Astrocyte of the spinal cord (primary cell): ENCODE measurements at regions not wholly inside any gene's neighbourhood (a gene's known extent, or its start where the extent isn't known, plus 50 kb on each side); places are given as distances from the start of the nearest gene placed in this dataset.

Experiments
- DNase-seq: peaks from one replicate; pipeline ENCODE4 v3.0.0; 2011; ENCODE audit warnings: low read depth, low spot score
- H3K4me3 ChIP-seq: 2 replicates; pipeline ENCODE4 v1.5.1; 2011; ENCODE audit warnings: low read depth, mild to moderate bottlenecking, low read length, moderate library complexity
- in situ Hi-C: cut with HindIII; loops from 2 replicates; pipeline ENCODE4 v1.10.0; 2017; ENCODE audit warnings: low sequenced_read_pairs
- TF ChIP-seq, protein P1 (sequence below): IDR thresholded peaks from 2 replicates; pipeline ENCODE4 v1.5.1; 2012; ENCODE audit warnings: low read depth, mild to moderate bottlenecking, low read length, inconsistent platforms

DNA sequence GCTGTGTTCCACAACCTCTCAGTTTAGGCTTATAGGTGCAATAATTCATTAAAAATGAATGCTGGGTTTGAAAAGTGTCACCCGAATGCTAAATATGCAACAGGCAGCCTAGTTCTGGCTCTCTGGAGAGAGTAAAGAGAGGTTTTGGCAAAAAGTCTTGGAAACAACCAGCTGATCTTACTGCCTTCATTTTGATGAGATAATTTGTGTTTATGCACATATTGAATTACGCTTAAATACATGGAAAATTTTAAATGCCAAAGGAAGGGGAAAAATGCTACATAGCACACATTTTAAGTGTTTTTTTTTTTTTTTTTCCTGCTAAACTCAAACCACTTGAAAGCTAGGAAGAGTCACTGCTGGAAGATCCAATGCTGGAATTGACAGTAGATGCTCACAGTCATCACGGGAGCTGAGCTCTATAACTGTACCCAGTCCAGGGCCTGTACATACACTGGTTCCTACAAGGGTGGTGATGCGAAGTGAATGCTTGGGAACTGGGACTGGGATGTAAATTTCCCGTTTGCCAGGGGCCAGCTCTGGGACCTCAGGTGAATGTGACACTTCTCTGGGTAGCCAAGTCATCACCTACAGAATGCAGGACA lies 151.5 kb downstream of the PFKFB3 start:
- in situ Hi-C loops: no loop called here
- TF ChIP-seq, protein P1, sequence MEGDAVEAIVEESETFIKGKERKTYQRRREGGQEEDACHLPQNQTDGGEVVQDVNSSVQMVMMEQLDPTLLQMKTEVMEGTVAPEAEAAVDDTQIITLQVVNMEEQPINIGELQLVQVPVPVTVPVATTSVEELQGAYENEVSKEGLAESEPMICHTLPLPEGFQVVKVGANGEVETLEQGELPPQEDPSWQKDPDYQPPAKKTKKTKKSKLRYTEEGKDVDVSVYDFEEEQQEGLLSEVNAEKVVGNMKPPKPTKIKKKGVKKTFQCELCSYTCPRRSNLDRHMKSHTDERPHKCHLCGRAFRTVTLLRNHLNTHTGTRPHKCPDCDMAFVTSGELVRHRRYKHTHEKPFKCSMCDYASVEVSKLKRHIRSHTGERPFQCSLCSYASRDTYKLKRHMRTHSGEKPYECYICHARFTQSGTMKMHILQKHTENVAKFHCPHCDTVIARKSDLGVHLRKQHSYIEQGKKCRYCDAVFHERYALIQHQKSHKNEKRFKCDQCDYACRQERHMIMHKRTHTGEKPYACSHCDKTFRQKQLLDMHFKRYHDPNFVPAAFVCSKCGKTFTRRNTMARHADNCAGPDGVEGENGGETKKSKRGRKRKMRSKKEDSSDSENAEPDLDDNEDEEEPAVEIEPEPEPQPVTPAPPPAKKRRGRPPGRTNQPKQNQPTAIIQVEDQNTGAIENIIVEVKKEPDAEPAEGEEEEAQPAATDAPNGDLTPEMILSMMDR: no peak
- no peak overlapping the region for H3K4me3 ChIP-seq
- no peak for DNase-seq

GRCh38 chr10:6356280-6356793 lies 153.6 kb downstream of the PFKFB3 start:
- no peak overlapping the region for H3K4me3 ChIP-seq
- DNase-seq: no peak
- TF ChIP-seq, protein P1: no peak
- in situ Hi-C loops: no loop called here

DNA sequence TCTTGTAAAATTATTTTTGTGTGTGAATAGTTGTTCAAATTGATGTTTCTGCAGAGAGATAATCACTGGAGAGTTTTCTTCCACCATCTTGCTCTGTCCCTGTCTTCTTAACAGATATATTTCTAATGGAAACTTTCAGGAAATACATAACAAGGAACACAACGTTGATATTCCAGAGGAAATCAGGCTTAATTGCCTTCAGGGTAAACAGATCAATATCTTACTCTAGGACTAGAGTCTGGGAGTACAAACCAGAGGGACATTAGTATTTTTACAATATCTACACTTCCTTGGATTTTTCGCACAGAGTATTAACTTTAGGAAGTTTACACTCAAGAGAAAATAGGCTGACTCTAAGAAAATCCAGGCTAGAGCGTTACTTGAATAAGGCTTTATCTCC lies 159.1 kb downstream of the PFKFB3 start:
- H3K4me3 ChIP-seq: no peak overlapping the region
- TF ChIP-seq, protein P1: no peak
- in situ Hi-C loops: no loop called here
- DNase-seq: no peak

DNA sequence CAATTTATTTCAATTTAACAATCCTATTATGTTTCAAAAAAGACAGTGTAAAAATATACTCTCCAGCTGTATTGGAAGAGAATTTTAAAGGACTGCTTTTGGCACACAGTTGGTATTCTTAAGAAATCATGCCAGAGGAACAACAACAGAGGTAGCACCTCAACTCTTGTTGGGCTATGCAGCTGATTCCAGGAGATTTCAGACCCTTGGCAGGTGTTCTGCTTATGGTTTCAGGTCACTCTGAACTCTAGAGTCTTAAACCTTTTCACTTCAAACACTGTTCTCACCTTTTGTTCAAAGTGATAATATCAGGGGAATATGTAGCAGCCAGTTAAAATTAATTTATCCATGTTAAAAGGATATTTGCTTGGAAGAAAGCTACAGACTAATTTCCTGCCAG lies 160.1 kb downstream of the PFKFB3 start:
- H3K4me3 ChIP-seq: no peak overlapping the region
- in situ Hi-C loops: no loop called here
- TF ChIP-seq, protein P1: no peak
- no peak for DNase-seq

GRCh38 chr10:6363511-6363910 lies 160.8 kb downstream of the PFKFB3 start:
- TF ChIP-seq, protein P1: no peak
- DNase-seq: no peak
- in situ Hi-C loops: no loop called here
- no peak overlapping the region for H3K4me3 ChIP-seq

DNA sequence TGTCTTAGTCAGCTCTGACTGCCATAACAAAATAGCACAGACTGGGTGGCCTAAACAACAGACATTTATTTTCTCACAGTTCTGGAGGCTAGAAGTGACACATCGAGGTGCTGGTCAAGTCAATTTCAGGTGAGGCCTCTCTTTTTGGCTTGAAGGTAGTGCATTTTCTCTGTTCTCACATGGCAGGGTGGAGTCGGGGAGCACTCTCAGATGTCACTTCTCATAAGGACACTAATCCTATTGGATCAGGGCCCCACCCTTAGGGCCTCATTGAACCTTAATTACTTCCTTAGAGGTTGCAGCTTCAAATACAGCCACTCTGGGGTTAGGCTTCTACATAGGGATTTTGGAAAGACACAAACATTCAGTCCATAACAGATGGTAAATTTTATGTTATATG lies 161.6 kb downstream of the PFKFB3 start:
- DNase-seq: no peak
- TF ChIP-seq, protein P1: no peak

More for the DNA sequence above, 161.6 kb downstream of the PFKFB3 start:
- in situ Hi-C loops: no loop called here
- H3K4me3 ChIP-seq: no peak overlapping the region
